HG02938 (cell line): ENCODE measurements at regions not wholly inside any gene's neighbourhood (a gene's known extent, or its start where the extent isn't known, plus 50 kb on each side); places are given as distances from the start of the nearest gene placed in this dataset.

Experiments used
- ATAC-seq: cut with Tn5 transposase; IDR thresholded peaks from one replicate; pipeline ENCODE4 v1.9.1; 2021; ENCODE audit warnings: mild to moderate bottlenecking, moderate library complexity; ENCODE audit not compliant: unreplicated experiment

- ATAC-seq: no peak
Measured at GRCh38 chr1:193322211-193322610, 135.8 kb upstream of the B3GALT2 start.

- no peak for ATAC-seq
Measured at GRCh38 chr1:193321242-193321840, 134.9 kb upstream of the B3GALT2 start.

- no peak for ATAC-seq
Measured at GRCh38 chr1:193320270-193320669, 133.9 kb upstream of the B3GALT2 start.

GRCh38 chr1:193318347-193318746, 131.9 kb upstream of the B3GALT2 start:
- no peak for ATAC-seq

GRCh38 chr1:193313354-193314140, 127.1 kb upstream of the B3GALT2 start:
- ATAC-seq: no peak

- no peak for ATAC-seq
Measured at GRCh38 chr1:193312432-193312831, 126.0 kb upstream of the B3GALT2 start.

- no peak for ATAC-seq
Measured at GRCh38 chr1:193311226-193311948, 125.0 kb upstream of the B3GALT2 start.

- ATAC-seq: no peak
Measured at GRCh38 chr1:193310564-193310963, 124.2 kb upstream of the B3GALT2 start.

- ATAC-seq: no peak
Measured at GRCh38 chr1:193309936-193310475, 123.6 kb upstream of the B3GALT2 start.

- no peak for ATAC-seq
Measured at GRCh38 chr1:193308438-193308837, 122.0 kb upstream of the B3GALT2 start.

GRCh38 chr1:193306430-193306829, 120.0 kb upstream of the B3GALT2 start:
- no peak for ATAC-seq
